GM19452 (cell line): ENCODE measurements at regions not wholly inside any gene's neighbourhood (a gene's known extent, or its start where the extent isn't known, plus 50 kb on each side); places are given as distances from the start of the nearest gene placed in this dataset.

Experiments used
- ATAC-seq: cut with Tn5 transposase; IDR thresholded peaks from one replicate; pipeline ENCODE4 v1.9.1; 2021; ENCODE audit not compliant: unreplicated experiment

GRCh38 chr7:17678896-17679295, 261.4 kb downstream of the SNX13 start:
- ATAC-seq: no peak

- ATAC-seq: no peak
Measured at GRCh38 chr7:17679458-17679857, 260.8 kb downstream of the SNX13 start.

DNA sequence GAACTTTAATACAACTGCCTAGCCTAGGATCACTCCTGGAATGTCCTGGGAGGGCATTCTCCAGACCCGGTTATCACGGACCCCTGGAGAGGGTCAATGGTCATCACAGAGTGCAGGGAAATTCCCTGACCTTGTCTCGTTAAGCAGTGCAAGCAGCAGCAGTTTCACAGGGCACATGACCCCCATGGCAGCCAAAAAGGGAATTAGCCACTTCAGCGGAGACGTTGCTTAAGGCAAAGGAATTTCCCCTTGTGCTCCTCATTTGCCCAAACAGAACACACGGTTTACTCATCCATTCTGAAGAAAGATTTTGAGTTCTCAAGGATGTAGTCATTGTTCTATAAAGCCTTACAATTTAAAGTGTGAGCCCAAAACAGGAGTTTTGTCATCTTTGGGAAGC, 260.3 kb downstream of the SNX13 start:
- ATAC-seq: no peak

DNA sequence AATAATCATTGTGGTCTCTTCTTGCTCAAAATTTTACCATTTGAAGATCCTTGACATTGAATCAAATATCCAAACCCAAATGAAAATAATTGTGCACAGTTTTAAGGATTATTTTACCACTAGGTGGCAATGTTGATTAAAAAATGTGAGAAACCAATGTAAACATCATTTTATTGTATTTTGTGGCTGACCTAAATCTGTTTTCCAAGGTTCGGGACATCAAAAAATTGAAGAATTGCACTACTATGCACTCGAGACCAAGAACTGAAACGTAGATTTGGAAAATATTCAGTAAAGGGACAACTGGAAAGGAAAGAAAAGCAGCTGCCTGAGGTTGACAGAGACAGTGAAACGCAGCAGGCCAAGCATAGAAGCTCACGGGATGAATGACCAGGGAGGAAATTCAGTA, 259.3 kb downstream of the SNX13 start:
- no peak for ATAC-seq

DNA sequence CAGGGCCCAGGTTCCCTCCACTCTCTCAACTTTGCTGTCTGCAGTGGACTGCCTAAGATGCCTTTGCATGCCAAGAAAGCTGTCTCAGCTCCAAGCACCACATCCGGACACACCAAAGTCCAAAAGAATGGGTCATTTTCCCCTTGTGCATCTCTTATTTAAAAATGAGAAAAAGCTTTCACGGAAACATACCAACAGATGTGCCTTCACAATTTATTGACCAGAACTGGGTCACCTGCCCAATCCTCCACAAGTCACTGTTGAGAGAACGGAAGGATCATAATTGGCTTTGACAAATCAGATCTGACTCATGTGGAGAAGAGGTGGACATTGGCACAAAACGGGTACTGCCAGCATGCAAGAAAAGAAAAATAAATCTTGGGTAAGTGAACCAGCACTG, 258.3 kb downstream of the SNX13 start:
- no peak for ATAC-seq

DNA sequence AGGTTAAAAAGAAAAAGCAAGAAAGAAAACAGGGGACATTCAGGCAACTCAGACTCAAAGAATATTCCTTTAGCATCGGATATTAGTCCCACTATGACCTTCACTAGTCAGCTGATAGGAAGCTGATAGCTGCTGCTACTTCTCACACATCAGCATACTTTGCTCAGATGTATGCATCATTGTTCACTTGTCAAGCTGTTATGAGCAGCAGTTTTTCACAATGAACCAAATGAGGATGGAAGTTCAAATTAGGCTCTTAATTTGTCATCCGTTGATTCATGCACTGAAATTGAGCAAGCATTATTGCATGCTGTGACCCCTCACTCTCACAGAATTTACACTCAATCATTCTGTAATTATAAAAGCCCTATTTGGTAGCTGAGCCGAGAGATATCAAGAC, 257.7 kb downstream of the SNX13 start:
- no peak for ATAC-seq

GRCh38 chr7:17685141-17685540, 255.2 kb downstream of the SNX13 start:
- no peak for ATAC-seq

DNA sequence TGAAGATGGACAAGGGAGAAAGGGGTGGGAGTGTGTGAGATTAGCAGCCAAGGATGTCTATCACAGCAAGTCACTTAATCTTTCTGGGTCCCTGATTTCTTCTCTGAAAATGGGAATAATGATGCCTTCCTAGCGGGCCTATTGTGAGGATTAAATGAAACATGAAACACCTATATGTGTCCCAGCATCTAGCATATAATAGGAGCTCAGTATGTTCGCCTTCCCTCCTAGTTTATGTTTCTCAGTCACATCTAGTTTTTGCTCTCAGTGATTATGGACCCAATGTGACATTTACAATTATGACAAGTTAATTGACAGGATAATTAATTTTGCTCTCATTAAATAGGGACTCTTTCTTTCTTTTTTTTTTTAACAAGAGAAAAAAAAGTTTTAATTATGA, 252.9 kb downstream of the SNX13 start:
- no peak for ATAC-seq

- ATAC-seq: no peak
Measured at GRCh38 chr7:17689361-17689902, 250.9 kb downstream of the SNX13 start.

DNA sequence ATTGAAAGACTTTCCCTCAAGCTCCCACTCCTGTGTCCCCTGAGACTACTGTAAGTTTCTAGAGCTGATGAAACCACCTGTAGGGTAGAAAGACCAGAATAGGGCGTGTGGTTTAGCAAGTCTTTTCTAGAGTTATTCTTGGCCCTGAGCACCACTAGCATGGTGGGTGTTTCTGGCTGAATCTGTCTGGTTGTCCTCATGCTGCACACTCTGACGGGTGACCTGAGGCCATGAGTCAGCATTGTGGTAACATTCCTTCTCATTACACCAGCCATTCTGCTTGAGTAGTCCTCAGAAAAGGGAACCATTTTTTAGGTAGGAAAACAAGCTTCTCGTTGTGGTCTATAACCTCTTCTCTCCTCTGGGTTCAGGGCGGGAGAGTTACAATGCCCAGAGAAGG, 250.3 kb downstream of the SNX13 start:
- ATAC-seq: peak; percentile 84

- no peak for ATAC-seq
Measured at GRCh38 chr7:17696422-17696821, 243.9 kb downstream of the SNX13 start.

DNA sequence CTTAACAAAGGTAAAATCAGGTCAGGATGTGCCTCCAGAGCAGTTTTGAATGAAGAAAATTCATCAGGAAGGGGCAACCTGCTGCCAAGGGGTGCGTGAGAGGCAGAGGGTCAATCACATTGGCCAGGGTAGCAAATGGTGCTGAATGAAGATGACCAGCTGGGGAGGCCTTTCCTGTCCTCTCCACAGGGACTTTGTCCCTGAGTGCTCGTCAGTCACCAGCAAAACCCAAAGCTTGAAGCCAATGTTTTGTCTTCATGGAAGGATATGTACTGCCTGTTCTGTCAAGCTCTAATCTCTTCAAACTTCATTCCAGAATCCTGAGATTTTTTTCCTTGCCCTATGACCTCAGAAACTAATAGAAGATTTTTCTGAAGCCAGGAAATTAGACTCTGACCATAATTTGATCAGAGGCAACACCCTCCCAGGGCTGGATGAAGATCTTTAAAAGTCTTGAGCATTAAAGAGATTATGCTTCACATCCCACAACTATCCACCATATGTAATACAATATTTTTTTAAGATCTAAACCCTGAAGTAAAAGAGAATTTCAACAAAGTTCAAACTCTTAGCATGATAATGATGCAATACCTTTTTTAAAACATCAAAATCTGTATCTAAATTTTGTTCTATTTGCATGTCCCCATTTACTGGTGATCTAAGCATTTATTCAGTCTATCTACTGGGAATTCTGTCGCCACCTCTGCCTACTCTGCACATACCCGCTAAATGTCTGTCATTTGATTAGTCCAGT, 243.0 kb downstream of the SNX13 start:
- no peak for ATAC-seq

DNA sequence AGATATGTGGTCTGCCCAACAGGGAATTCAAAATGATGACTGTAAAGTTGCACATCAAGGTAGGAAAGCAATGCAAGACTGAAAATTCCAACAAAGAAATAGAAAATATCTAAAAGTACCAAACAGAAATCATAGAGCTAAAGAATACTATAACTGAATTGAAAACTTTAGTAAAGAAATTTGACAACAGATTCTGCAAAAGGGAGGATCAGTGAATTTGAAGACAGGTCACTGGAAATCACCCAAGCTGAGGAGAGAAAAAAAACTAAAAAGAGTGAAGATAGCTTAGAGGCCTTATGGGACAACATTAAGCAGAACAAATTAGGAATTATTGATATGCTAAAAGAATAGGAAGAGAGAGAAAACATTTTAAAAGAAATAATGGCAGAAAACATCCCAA, 240.6 kb downstream of the SNX13 start:
- ATAC-seq: no peak

DNA sequence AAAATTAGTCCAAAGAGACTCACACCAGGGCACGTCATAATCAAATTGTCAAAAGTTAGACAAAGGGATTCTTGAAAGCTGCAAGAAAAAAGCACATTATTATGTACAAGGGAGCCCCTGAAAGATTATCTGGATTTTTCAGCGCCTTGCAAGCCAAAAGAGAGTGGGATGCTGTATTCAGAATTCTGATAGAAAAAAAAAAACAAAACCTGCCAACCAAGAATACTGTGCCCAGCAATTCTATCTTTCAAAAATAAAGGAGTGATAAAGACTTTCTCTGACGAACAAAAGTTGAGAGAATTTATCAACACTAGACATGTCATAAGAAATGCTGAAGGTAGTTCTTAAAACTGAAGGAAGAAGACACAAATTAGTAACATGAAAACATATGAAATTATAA, 240.2 kb downstream of the SNX13 start:
- ATAC-seq: no peak

- ATAC-seq: no peak
Measured at GRCh38 chr7:17706275-17706674, 234.0 kb downstream of the SNX13 start.

DNA sequence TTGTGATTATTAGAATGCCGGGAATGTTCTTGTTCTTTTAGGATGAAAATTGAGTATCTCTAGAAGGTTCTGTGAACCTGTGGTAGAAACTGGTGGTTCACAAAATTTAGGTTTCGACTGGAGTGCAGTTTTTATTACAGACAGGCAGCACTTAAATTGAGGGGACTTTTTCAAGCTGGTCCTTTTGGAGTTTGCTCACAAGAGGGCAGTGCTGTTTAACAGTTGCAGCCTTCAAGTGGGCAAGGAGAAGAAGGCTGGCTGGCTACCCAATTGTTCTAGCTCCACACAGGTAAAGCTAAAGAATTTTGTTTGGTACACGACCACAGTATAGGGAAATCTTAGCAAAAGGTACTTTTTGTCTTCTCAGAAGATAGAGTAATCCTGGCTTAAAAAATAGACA, 233.6 kb downstream of the SNX13 start:
- peak; percentile 59 for ATAC-seq

DNA sequence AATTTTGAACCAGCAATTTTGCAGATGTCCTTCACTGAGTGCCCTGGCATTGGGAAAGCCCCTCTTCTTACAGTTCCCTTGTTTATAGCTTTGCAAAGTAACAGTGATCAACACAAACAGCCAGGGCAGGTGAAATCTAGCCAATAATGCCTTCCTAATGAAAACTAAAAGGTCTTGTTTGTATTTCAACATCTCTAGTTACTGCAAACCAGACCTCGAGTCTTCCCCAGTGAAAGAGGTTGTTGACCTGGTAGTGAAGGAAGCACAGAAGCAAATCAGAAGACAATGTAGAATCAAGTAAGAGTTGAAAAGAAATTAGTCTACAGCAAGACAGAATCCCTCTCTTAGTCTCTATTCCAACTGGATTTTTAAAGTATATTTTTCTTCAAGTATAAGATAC, 231.2 kb downstream of the SNX13 start:
- ATAC-seq: no peak

- ATAC-seq: no peak
Measured at GRCh38 chr7:17709599-17709998, 230.7 kb downstream of the SNX13 start.

DNA sequence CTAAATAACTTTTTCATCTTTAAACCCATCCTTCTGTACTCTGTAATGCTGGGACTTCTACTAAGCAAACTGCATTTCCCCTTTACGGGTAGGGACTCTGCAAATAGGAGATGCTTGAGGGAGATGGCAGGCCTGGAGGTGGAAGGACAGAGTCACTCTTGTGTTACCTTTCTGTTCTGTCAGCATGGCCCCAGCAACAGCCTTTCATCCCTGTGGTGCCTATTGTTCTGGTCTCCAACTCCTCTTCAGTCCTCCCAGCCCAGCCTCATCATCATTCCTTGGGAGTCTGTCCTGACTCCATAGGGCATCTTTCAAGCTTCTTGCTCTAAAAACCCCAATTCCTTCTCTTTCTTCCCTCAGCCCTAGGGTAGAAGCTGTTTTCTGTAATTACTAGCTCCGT, 230.0 kb downstream of the SNX13 start:
- no peak for ATAC-seq

DNA sequence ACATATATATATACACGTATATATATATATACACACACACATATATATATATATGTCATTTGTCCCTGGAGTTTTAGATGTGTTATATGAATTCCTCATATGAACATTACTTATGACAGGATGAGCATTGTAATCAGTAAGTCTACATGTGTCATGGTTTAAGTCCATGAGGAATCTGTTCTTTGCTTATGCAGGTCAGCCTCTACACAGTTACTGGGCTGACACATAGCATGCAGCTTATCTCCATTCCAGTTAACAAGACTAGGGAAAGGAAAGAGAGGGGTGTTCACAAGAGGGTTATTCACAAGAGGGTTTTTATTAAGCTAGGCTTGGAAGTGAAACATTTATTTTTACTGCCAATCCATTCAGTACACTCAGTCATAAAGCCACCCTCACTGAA, 226.7 kb downstream of the SNX13 start:
- ATAC-seq: no peak

- no peak for ATAC-seq
Measured at GRCh38 chr7:17716816-17717215, 223.5 kb downstream of the SNX13 start.

DNA sequence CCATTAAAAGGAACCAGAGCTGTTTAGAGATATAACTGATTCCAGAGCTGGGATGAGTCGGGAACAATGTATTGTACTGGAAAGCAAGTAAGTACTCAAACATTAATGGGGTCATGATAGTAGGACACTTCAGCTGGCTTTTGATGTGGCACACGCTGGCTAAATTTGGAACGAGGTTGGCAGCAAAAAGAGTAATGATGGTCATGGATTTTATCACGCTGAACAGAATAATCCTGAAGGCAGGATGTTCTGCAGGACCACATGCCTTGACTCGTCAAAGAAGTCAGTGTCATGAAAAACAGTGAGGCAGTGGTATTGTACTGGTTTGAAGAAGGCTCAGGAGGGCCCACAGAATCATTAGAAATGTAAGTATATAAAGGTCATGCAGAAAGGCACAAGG, 220.3 kb downstream of the SNX13 start:
- no peak for ATAC-seq

DNA sequence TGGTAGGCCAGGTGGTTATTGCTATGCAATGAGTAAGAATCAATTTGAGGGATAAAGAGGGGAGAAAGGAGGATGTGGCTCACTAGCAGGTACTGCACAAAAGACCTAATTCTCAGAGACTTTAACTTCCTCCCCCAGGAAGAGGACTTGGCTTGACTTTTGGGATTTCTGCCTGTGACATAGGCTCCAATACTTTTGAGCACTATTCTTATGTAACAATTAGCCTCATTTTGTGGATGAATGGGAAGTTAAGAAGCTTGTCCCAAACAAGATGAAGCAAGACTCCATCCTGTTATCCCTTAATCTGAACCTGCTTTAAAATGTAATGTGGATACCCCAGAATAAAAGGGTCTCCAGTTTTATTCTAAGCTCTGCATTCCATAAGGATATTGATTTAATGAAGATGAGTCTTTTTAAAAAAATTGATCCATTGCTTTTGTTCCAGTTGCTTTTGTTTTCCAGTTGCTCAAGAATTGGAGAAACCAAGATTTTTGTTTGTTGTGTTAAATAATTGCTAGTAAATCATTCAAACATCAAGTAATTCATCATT, 218.5 kb downstream of the SNX13 start:
- ATAC-seq: no peak
